ENCODE measurements at regions not wholly inside any gene's neighbourhood (a gene's known extent, or its start where the extent isn't known, plus 50 kb on each side); places are given as distances from the start of the nearest gene placed in this dataset.

- Histone ChIP-seq H3K9ac (ENCODE audit: low read length) (no peak overlapping the region), H3K27ac (ENCODE audit: low read depth, low read length) (no peak overlapping the region), H3K4me1 (ENCODE audit: control insufficient read depth in 1 of 2, insufficient read depth in 2 of 2, low read length in 2 of 2) (no peaks in the 10 kb centered on the region), H3K9me3 (ENCODE audit: insufficient read depth, low read depth, low read length) (no peaks in the 10 kb centered on the region), H4K91ac (ENCODE audit: low read depth, low read length) (no peak overlapping the region), H3K4ac (ENCODE audit: low read depth, low read length) (no peak overlapping the region), H3K23ac (ENCODE audit: low read length) (no peak overlapping the region), H3K14ac (ENCODE audit: low read length) (no peak overlapping the region), H2AFZ (ENCODE audit: insufficient read depth, low read length, poor library complexity) (no peak overlapping the region), H2BK120ac (ENCODE audit: insufficient read depth, low read length, poor library complexity) (no peak overlapping the region), H2BK12ac (ENCODE audit: low read length) (no peak overlapping the region), H4K8ac (ENCODE audit: low read depth, low read length) (no peak overlapping the region), H2BK5ac (ENCODE audit: low read depth, low read length, poor library complexity) (no peak overlapping the region), H3K4me3 (ENCODE audit: low read depth, low read length) (no peak overlapping the region), H2AK5ac (ENCODE audit: low read length) (no peak overlapping the region), H3K18ac (ENCODE audit: low read length) (no peak overlapping the region), H3K79me1 (ENCODE audit: low read length) (no peaks in the 10 kb centered on the region), H3K4me2 (ENCODE audit: low read length) (no peak overlapping the region), H3K36me3 (ENCODE audit: control insufficient read depth in 1 of 2, insufficient read depth in 2 of 2, low read length in 2 of 2) (no peaks in the 10 kb centered on the region), H3K79me2 (ENCODE audit: control insufficient read depth, insufficient read depth, low read length, poor library complexity) (no peaks in the 10 kb centered on the region), H4K12ac (ENCODE audit: low read depth, low read length) (no peak overlapping the region), H3K27me3 (ENCODE audit: insufficient read depth, low read length) (no peaks in the 10 kb centered on the region)
- no CpG with 5 or more reads among the region's 1 CpG for WGBS (ENCODE audit: extremely low coverage, insufficient coverage, insufficient read length)
- peak in 1 of 2 donors; percentile 15 for DNase-seq
Measured at GRCh38 chr18:53971331-53971730, 253.1 kb downstream of the MBD2 start.

DNA sequence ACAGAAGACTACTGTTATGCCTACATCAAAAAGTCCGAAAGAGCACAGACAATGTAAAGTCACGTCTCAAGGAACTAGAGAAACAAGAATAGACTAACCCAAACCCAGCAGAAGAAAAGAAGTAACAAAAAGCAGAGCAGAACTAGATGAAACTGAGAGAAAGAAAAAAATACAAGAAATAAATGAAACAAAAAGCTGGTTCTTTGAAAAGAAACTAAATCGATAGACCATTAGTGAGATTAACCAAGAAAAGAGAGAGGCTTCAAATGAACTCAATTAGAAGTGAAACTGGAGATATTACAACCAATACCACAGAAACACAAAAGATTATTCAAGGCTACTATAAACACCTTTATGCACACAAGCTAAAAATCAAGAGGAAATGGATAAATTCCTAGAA, 271.8 kb downstream of the MBD2 start:
- Histone ChIP-seq H3K27ac (ENCODE audit: low read depth, low read length) (no peak overlapping the region), H3K27me3 (ENCODE audit: insufficient read depth, low read length) (no peaks in the 10 kb centered on the region), H4K12ac (ENCODE audit: low read depth, low read length) (no peak overlapping the region), H3K18ac (ENCODE audit: low read length) (no peak overlapping the region), H2AFZ (ENCODE audit: insufficient read depth, low read length, poor library complexity) (no peak overlapping the region), H4K8ac (ENCODE audit: low read depth, low read length) (no peak overlapping the region), H2AK5ac (ENCODE audit: low read length) (no peak overlapping the region), H2BK12ac (ENCODE audit: low read length) (no peak overlapping the region), H3K4me3 (ENCODE audit: low read depth, low read length) (no peak overlapping the region), H3K14ac (ENCODE audit: low read length) (no peak overlapping the region), H2BK5ac (ENCODE audit: low read depth, low read length, poor library complexity) (no peak overlapping the region), H3K4ac (ENCODE audit: low read depth, low read length) (no peak overlapping the region), H3K79me1 (ENCODE audit: low read length) (no peaks in the 10 kb centered on the region), H2BK120ac (ENCODE audit: insufficient read depth, low read length, poor library complexity) (no peak overlapping the region), H3K23ac (ENCODE audit: low read length) (no peak overlapping the region), H3K36me3 (ENCODE audit: control insufficient read depth in 1 of 2, insufficient read depth in 2 of 2, low read length in 2 of 2) (no peaks in the 10 kb centered on the region), H3K4me1 (ENCODE audit: control insufficient read depth in 1 of 2, insufficient read depth in 2 of 2, low read length in 2 of 2) (no peaks in the 10 kb centered on the region), H3K9me3 (ENCODE audit: insufficient read depth, low read depth, low read length) (no peaks in the 10 kb centered on the region), H3K9ac (ENCODE audit: low read length) (no peak overlapping the region), H3K4me2 (ENCODE audit: low read length) (no peak overlapping the region), H3K79me2 (ENCODE audit: control insufficient read depth, insufficient read depth, low read length, poor library complexity) (no peaks in the 10 kb centered on the region), H4K91ac (ENCODE audit: low read depth, low read length) (no peak overlapping the region)
- DNase-seq: no peak
- WGBS (ENCODE audit: extremely low coverage, insufficient coverage, insufficient read length): no CpG with 5 or more reads among the region's 3 CpGs

- H3K27ac ChIP-seq (ENCODE audit: low read depth, low read length): no peak overlapping the region
- no peak overlapping the region for H3K4ac ChIP-seq (ENCODE audit: low read depth, low read length)
- no peak overlapping the region for H3K18ac ChIP-seq (ENCODE audit: low read length)
- H3K4me2 ChIP-seq (ENCODE audit: low read length): no peak overlapping the region
- H4K12ac ChIP-seq (ENCODE audit: low read depth, low read length): no peak overlapping the region
- H3K36me3 ChIP-seq (ENCODE audit: control insufficient read depth in 1 of 2, insufficient read depth in 2 of 2, low read length in 2 of 2): no peaks in the 10 kb centered on the region
- H3K14ac ChIP-seq (ENCODE audit: low read length): no peak overlapping the region
- H3K4me1 ChIP-seq (ENCODE audit: control insufficient read depth in 1 of 2, insufficient read depth in 2 of 2, low read length in 2 of 2): peaks cover 2 to 4% of the 10 kb centered on the region in 2 experiments
- no peaks in the 10 kb centered on the region for H3K9me3 ChIP-seq (ENCODE audit: insufficient read depth, low read depth, low read length)
- no peak overlapping the region for H4K91ac ChIP-seq (ENCODE audit: low read depth, low read length)
- no peaks in the 10 kb centered on the region for H3K27me3 ChIP-seq (ENCODE audit: insufficient read depth, low read length)
- WGBS (ENCODE audit: extremely low coverage, insufficient coverage, insufficient read length): no CpG with 5 or more reads among the region's 1 CpG
- no peak overlapping the region for H3K23ac ChIP-seq (ENCODE audit: low read length)
- no peak overlapping the region for H2BK12ac ChIP-seq (ENCODE audit: low read length)
- H2AK5ac ChIP-seq (ENCODE audit: low read length): no peak overlapping the region
- H4K8ac ChIP-seq (ENCODE audit: low read depth, low read length): no peak overlapping the region
- H3K79me1 ChIP-seq (ENCODE audit: low read length): no peaks in the 10 kb centered on the region
- H3K4me3 ChIP-seq (ENCODE audit: low read depth, low read length): no peak overlapping the region
- H2AFZ ChIP-seq (ENCODE audit: insufficient read depth, low read length, poor library complexity): no peak overlapping the region
- no peak overlapping the region for H2BK120ac ChIP-seq (ENCODE audit: insufficient read depth, low read length, poor library complexity)
- no peak for DNase-seq
- no peaks in the 10 kb centered on the region for H3K79me2 ChIP-seq (ENCODE audit: control insufficient read depth, insufficient read depth, low read length, poor library complexity)
- no peak overlapping the region for H3K9ac ChIP-seq (ENCODE audit: low read length)
- no peak overlapping the region for H2BK5ac ChIP-seq (ENCODE audit: low read depth, low read length, poor library complexity)
Measured at GRCh38 chr18:53950545-53950944, 273.9 kb downstream of the MBD2 start.

DNA sequence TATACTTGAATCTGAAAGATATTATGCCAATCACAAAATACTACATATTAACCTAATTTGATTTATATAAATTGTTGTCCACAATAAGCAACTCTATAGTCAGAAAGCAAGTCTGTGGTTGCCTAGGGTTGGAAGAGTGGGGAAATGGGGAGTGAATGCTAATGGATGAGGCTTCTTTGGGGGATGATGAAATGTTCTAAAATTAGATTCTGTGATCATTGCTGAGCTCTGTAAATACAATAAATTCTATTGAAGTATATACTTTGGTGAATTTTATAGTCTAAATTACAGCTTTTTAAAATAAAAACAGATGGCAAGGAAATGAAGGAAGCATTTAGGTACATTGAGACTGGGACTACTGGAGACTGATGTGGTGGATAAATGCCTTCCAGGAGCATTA, 275.5 kb downstream of the MBD2 start:
- no peak overlapping the region for H3K23ac ChIP-seq (ENCODE audit: low read length)
- H2BK120ac ChIP-seq (ENCODE audit: insufficient read depth, low read length, poor library complexity): no peak overlapping the region
- no peak overlapping the region for H3K9ac ChIP-seq (ENCODE audit: low read length)
- peaks cover 2 to 4% of the 10 kb centered on the region in 2 experiments for H3K4me1 ChIP-seq (ENCODE audit: control insufficient read depth in 1 of 2, insufficient read depth in 2 of 2, low read length in 2 of 2)
- H2AFZ ChIP-seq (ENCODE audit: insufficient read depth, low read length, poor library complexity): no peak overlapping the region
- no peak overlapping the region for H3K14ac ChIP-seq (ENCODE audit: low read length)
- no peak overlapping the region for H2AK5ac ChIP-seq (ENCODE audit: low read length)
- DNase-seq: no peak
- no peak overlapping the region for H4K91ac ChIP-seq (ENCODE audit: low read depth, low read length)
- no peak overlapping the region for H3K27ac ChIP-seq (ENCODE audit: low read depth, low read length)
- no peak overlapping the region for H4K8ac ChIP-seq (ENCODE audit: low read depth, low read length)
- H3K36me3 ChIP-seq (ENCODE audit: control insufficient read depth in 1 of 2, insufficient read depth in 2 of 2, low read length in 2 of 2): no peaks in the 10 kb centered on the region
- H2BK12ac ChIP-seq (ENCODE audit: low read length): no peak overlapping the region
- peaks cover 8% of the 10 kb centered on the region for H3K9me3 ChIP-seq (ENCODE audit: insufficient read depth, low read depth, low read length)
- H3K27me3 ChIP-seq (ENCODE audit: insufficient read depth, low read length): no peaks in the 10 kb centered on the region
- H3K79me2 ChIP-seq (ENCODE audit: control insufficient read depth, insufficient read depth, low read length, poor library complexity): no peaks in the 10 kb centered on the region
- no peak overlapping the region for H3K18ac ChIP-seq (ENCODE audit: low read length)
- no peak overlapping the region for H3K4ac ChIP-seq (ENCODE audit: low read depth, low read length)
- no peak overlapping the region for H3K4me2 ChIP-seq (ENCODE audit: low read length)
- H2BK5ac ChIP-seq (ENCODE audit: low read depth, low read length, poor library complexity): no peak overlapping the region
- no peak overlapping the region for H4K12ac ChIP-seq (ENCODE audit: low read depth, low read length)
- no peaks in the 10 kb centered on the region for H3K79me1 ChIP-seq (ENCODE audit: low read length)
- H3K4me3 ChIP-seq (ENCODE audit: low read depth, low read length): no peak overlapping the region
